Stomach (tissue), 4 donors: ENCODE measurements at regions not wholly inside any gene's neighbourhood (a gene's known extent, or its start where the extent isn't known, plus 50 kb on each side); places are given as distances from the start of the nearest gene placed in this dataset.

Experiments used
- CTCF ChIP-seq, 7 experiments: fragments of 450-650 bp in 4 of 7; fragments of 200-600 bp in 3 of 7; sonication (generic) in 3 of 7; IDR thresholded peaks; one replicate each; pipeline ENCODE4 v1.5.1; 2016 to 2019; ENCODE audit warnings: antibody characterized with exemption in 7 of 7, control low read depth in 2 of 7, mild to moderate bottlenecking in 1 of 7
- EP300 ChIP-seq: sonication (generic); formaldehyde crosslinking; IDR thresholded peaks from one replicate; pipeline ENCODE4 v1.6.1; 2017; ENCODE audit warnings: antibody characterized with exemption
- POLR2A ChIP-seq, 4 donors: fragments of 450-650 bp; IDR thresholded peaks; one replicate each; pipeline ENCODE4 v1.6.1; 2016; ENCODE audit warnings: antibody characterized with exemption in 4 of 4, control low read depth in 2 of 4, mild to moderate bottlenecking in 1 of 4, moderate library complexity in 1 of 4

GRCh38 chr18:6614952-6615351, 114.6 kb upstream of the ARHGAP28 start:
- TF ChIP-seq CTCF (IDR thresholded peaks at IDR 0.05) (no peak), POLR2A (IDR thresholded peaks at IDR 0.05) (no peak), EP300 (no peak)
